ENCODE measurements at regions not wholly inside any gene's neighbourhood (a gene's known extent, or its start where the extent isn't known, plus 50 kb on each side); places are given as distances from the start of the nearest gene placed in this dataset.

DNA sequence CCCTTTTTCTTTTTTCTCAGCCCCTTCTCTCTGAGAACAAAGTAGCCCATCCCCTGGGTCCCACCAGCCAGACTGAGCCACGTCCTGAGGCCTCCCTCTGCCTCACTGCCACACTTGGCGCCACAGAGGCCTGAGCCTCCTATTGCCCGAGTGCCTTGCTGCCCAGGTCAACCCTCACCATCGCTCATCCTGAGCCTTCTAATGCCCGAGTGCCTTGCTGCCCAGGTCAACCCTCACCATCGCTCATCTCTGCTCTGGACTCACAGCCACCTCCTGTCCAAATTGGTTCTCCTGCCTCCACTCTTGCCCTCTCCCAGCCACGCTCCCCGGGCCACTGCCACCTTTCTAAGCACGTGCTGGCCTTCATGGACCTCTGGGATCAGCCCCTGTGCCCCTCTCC lies 53.2 kb upstream of the SMNDC1 start:
- no peak overlapping the region for H3K27ac ChIP-seq (ENCODE audit: extremely low read depth, low read depth, low read length)
- POLR2A ChIA-PET = no interaction called here

DNA sequence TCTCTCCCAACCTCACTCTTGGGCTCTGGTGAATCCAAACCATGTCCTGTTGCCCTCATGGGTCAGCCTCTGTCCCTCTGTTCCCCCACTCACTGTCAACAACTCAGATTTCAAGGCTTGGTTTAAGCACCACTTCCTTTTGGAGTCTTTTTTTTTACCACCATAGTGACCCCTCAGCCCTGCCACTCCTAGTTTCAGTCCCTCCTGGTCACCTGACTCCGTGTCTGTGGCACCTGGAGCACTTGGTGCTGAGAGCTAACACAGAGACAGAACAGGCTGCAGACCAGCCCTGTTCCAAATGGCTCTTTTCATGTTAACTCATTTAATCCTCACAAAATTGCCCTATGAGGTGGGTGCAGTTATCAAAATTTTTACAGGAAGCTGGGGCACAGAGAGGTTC lies 53.6 kb upstream of the SMNDC1 start:
- Histone ChIP-seq H3K4me1 (ENCODE audit: control insufficient read depth, insufficient read depth, low read length) (no peaks in the 10 kb centered on the region), H3K36me3 (ENCODE audit: control insufficient read depth in 2 of 2, insufficient read depth in 1 of 2, low read length in 2 of 2) (no peaks in the 10 kb centered on the region), H3K4me3 (ENCODE audit: low read depth, low read length) (no peak overlapping the region), H3K9me3 (ENCODE audit: control insufficient read depth, insufficient read depth, low read depth, low read length) (no peaks in the 10 kb centered on the region), H3K27ac (ENCODE audit: extremely low read depth, low read depth, low read length) (no peak overlapping the region)
- no peak for TF ChIP-seq MYNN (tag by site-specific recombination; IDR thresholded peaks at IDR 0.05; ENCODE audit: borderline replicate concordance)
- TF ChIP-seq ZNF214 (tag by site-specific recombination; IDR thresholded peaks at IDR 0.05; ENCODE audit: borderline replicate concordance) = no peak
- no peak for TF ChIP-seq ZNF404 (tag by site-specific recombination; IDR thresholded peaks at IDR 0.05)
- TF ChIP-seq, protein P1, sequence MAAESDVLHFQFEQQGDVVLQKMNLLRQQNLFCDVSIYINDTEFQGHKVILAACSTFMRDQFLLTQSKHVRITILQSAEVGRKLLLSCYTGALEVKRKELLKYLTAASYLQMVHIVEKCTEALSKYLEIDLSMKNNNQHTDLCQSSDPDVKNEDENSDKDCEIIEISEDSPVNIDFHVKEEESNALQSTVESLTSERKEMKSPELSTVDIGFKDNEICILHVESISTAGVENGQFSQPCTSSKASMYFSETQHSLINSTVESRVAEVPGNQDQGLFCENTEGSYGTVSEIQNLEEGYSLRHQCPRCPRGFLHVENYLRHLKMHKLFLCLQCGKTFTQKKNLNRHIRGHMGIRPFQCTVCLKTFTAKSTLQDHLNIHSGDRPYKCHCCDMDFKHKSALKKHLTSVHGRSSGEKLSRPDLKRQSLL (tag by site-specific recombination; IDR thresholded peaks at IDR 0.05) = no peak
- no peak for TF ChIP-seq ZNF132 (tag by site-specific recombination; IDR thresholded peaks at IDR 0.05; ENCODE audit: borderline replicate concordance)
- TF ChIP-seq ZNF544 (tag by site-specific recombination; IDR thresholded peaks at IDR 0.05) = no peak
- TF ChIP-seq ZXDB (tag by site-specific recombination; IDR thresholded peaks at IDR 0.05) = no peak
- no peak for TF ChIP-seq ZNF660 (tag by site-specific recombination; IDR thresholded peaks at IDR 0.05)
- TF ChIP-seq, protein P2, sequence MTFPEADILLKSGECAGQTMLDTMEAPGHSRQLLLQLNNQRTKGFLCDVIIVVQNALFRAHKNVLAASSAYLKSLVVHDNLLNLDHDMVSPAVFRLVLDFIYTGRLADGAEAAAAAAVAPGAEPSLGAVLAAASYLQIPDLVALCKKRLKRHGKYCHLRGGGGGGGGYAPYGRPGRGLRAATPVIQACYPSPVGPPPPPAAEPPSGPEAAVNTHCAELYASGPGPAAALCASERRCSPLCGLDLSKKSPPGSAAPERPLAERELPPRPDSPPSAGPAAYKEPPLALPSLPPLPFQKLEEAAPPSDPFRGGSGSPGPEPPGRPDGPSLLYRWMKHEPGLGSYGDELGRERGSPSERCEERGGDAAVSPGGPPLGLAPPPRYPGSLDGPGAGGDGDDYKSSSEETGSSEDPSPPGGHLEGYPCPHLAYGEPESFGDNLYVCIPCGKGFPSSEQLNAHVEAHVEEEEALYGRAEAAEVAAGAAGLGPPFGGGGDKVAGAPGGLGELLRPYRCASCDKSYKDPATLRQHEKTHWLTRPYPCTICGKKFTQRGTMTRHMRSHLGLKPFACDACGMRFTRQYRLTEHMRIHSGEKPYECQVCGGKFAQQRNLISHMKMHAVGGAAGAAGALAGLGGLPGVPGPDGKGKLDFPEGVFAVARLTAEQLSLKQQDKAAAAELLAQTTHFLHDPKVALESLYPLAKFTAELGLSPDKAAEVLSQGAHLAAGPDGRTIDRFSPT (tag by site-specific recombination; IDR thresholded peaks at IDR 0.05) = no peak
- no peak for TF ChIP-seq HOXD13 (CRISPR knock-in tag; IDR thresholded peaks at IDR 0.05; ENCODE audit: borderline replicate concordance)
- no peak for TF ChIP-seq ZNF112 (tag by site-specific recombination; IDR thresholded peaks at IDR 0.05)
- TF ChIP-seq ZNF324 (tag by site-specific recombination; IDR thresholded peaks at IDR 0.05) = no peak
- TF ChIP-seq HOXC10 (CRISPR knock-in tag; IDR thresholded peaks at IDR 0.05) = no peak
- no peak for TF ChIP-seq GLIS2 (tag by site-specific recombination; IDR thresholded peaks at IDR 0.05)
- TF ChIP-seq, protein P3, sequence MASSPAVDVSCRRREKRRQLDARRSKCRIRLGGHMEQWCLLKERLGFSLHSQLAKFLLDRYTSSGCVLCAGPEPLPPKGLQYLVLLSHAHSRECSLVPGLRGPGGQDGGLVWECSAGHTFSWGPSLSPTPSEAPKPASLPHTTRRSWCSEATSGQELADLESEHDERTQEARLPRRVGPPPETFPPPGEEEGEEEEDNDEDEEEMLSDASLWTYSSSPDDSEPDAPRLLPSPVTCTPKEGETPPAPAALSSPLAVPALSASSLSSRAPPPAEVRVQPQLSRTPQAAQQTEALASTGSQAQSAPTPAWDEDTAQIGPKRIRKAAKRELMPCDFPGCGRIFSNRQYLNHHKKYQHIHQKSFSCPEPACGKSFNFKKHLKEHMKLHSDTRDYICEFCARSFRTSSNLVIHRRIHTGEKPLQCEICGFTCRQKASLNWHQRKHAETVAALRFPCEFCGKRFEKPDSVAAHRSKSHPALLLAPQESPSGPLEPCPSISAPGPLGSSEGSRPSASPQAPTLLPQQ (tag by site-specific recombination; IDR thresholded peaks at IDR 0.05) = no peak
- TF ChIP-seq ZNF791 (tag by site-specific recombination; IDR thresholded peaks at IDR 0.05) = no peak
- TF ChIP-seq ZNF624 (tag by site-specific recombination; IDR thresholded peaks at IDR 0.05) = no peak
- CTCF ChIA-PET = interaction anchor here (0.5 to 1.1 kb wide), 3 partner anchors 15 to 189 kb away, joined by 3 to 6 read pairs (median 4); no protein-coding TSS in a partner anchor
- POLR2A ChIA-PET = no interaction called here

More for the DNA sequence above, 53.2 kb upstream of the SMNDC1 start:
- CTCF ChIA-PET = interaction anchor here (0.7 to 1.4 kb wide), 3 partner anchors 8 to 189 kb away, joined by 3 to 6 read pairs (median 4); no protein-coding TSS in a partner anchor
- H3K36me3 ChIP-seq (ENCODE audit: control insufficient read depth in 2 of 2, insufficient read depth in 1 of 2, low read length in 2 of 2) = no peaks in the 10 kb centered on the region
- H3K4me3 ChIP-seq (ENCODE audit: low read depth, low read length) = no peak overlapping the region
- no peak for TF ChIP-seq HOXC10 (CRISPR knock-in tag; IDR thresholded peaks at IDR 0.05)
- TF ChIP-seq SP2 (tag by site-specific recombination; IDR thresholded peaks at IDR 0.05) = no peak
- TF ChIP-seq SCRT2 (tag by site-specific recombination; IDR thresholded peaks at IDR 0.05) = no peak
- TF ChIP-seq ZNF473 (tag by site-specific recombination; IDR thresholded peaks at IDR 0.05) = no peak
- no peak for TF ChIP-seq ZNF221 (tag by site-specific recombination; IDR thresholded peaks at IDR 0.05; ENCODE audit: borderline replicate concordance)
- TF ChIP-seq FEZF1 (tag by site-specific recombination; IDR thresholded peaks at IDR 0.05) = no peak
- no peak for TF ChIP-seq ZNF626 (tag by site-specific recombination; IDR thresholded peaks at IDR 0.05)
- H3K4me1 ChIP-seq (ENCODE audit: control insufficient read depth, insufficient read depth, low read length) = no peaks in the 10 kb centered on the region
- no peaks in the 10 kb centered on the region for H3K9me3 ChIP-seq (ENCODE audit: control insufficient read depth, insufficient read depth, low read depth, low read length)
